ENCODE measurements at regions not wholly inside any gene's neighbourhood (a gene's known extent, or its start where the extent isn't known, plus 50 kb on each side); places are given as distances from the start of the nearest gene placed in this dataset.
A peak's percentile ranks its signal among the peaks of the same experiment; 100 is the strongest.

DNA sequence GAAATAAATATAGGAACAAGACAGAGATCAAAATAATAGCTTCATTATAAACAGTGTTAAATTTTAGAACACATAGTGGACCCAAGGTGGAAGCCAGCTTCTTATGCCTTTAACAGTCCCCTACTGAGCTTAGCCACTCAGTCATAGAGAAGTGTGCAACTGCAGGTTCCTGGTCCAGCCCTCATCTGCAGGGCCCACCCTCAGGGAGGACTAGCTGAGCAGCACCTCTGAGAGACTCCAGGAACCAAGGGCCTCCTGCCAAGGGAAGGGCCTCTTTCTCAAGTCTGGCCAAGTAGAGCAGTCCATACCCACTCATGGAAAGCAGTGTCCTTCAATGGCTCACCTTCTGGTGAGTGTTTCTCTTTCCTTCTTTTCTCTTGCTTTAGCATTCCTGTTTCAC lies 173.7 kb upstream of the PRPS1L1 start:
- DNase-seq = no peak

GRCh38 chr7:18202315-18203045 lies 174.8 kb upstream of the PRPS1L1 start:
- DNase-seq = no peak

GRCh38 chr7:18206331-18206730 lies 178.7 kb upstream of the PRPS1L1 start:
- DNase-seq = no peak

DNA sequence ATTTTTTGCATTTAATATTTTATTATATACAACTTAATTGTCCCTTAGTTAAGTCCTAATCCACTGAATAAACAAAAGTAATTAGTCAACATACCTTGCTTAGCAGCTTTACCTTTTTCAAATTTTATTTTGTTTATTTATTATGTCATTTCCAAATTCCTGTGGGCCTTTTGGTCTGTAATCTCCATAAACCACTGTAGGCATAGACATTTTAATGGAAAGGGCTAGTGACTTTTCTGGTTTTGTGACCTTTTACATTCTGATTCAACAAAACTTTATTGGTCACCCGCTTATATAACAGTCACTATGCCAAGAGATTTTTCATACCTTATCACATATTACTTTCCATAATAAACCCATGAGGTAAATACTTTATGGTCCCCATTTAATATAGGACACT lies 181.3 kb upstream of the PRPS1L1 start:
- DNase-seq = no peak

DNA sequence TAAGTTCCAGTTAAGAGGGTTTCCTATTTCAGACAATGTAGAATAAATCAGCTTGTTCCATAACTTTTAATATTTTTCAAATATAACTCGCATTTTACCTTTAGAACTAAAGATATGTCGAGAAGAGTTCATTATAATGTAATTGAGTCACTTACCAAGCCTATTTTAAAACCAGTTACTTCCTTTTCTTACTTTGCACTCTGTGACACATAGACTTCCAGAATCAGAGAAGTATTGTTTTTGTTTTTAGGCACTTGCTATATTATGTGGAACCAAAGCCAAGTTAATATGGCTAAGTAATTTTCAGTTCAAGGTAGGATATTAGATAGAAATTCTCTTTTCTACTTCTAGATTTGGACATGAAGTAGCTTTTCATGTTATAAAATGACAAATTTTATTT lies 182.7 kb upstream of the PRPS1L1 start:
- DNase-seq = no peak

GRCh38 chr7:18210788-18211187 lies 183.1 kb upstream of the PRPS1L1 start:
- DNase-seq = no peak

- DNase-seq = peak; percentile 12
These were observed 184.7 kb upstream of the PRPS1L1 start for GRCh38 chr7:18212308-18212707.

DNA sequence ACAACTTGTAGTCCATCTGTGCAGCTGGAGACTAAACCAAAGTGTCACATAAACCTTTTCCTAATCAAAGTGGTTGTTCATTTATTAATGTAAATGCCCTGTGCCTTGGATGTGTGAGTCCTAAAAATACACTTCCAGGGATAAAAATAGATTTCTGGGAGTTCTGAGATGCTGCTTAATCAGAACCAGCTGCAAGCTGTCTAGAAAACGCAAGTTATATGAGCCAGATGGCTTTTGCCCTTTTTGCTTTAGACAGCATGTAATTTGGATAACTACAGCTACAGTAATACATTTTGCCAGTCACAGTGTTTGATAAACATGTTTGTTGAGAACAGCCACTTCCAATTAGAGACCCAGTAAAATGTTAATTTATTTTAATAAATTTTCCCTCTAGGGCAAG lies 185.1 kb upstream of the PRPS1L1 start:
- peak; percentile 59 for DNase-seq

DNA sequence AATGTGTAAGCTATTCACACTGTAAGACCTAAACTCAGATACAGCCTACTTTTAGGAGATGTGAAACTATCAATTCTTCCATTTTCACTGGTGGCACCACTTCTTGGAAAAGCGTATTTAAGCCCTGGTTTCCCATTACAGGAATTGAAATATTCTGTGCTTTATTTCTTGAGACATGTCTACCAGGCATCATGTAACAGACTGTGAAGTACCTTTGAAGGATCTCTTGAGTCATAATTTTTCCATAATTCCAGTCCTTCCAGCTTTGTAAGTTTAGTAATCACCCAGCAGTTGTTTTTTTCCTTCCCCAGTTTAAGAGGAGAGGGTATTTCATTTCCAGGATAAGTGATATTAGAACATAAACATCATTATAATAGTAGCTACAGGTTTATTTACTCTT lies 186.0 kb upstream of the PRPS1L1 start:
- DNase-seq = no peak

GRCh38 chr7:18216270-18216669 lies 188.6 kb upstream of the PRPS1L1 start:
- DNase-seq = no peak

DNA sequence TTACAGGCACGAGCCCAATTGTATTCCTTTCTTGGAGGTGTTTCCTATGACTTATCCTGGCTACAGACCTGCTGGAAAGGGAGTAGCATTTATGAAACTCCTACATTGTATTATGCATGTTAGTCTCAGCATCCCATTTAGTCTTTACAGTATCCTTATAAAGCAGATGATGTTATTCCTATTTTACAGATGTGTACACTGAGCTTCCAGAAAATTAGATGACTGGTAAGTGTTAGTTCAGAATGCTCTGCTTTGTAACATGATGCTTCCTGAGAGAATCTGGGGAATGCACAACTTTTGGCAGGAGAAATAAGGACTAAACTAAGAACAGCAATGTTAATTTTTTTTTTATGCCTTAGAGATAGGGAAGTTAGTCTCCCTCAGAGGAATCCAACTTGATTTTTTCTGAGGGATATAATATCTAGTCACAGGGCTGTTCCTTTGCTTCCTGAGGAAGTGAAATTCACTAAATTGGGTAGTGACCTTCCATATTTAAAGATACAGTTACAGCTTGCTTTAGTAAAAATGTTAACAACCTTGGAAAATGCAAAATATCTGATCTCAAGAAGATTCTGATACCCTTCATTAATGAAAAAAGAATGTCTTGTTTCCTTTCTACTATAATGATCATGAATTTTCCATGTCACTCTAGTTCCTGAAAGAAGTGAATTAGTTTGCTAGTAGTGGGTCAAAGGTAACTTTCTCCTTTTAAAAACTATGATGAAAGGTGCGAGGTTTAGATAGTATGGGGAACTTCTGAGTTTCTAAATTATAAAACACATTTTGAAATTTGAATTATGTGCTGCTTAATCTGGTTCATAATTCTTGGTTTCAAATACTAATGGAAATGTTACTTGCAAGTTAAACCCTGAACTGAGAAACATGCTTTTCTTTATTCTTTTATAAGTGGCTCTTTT lies 194.0 kb upstream of the PRPS1L1 start:
- DNase-seq = peak; percentile 32

DNA sequence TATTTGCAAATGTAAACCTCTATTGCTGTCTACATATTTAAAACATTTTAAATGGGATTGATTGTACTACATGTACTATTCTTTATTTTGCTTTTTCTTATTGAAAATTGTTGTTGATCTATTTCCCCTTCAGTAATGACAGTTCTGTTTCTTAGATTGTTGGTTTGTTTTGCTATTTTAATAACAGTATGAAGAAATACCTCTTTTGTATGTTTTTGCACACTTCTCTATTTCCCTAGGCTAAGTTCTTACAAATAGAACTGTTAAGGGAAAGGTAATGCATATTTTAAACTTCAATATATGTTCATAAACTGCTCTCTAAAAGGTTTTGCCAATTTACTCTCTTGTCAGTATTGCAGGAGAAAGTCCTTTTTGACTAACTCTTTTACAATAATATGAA lies 195.0 kb upstream of the PRPS1L1 start:
- DNase-seq = no peak

DNA sequence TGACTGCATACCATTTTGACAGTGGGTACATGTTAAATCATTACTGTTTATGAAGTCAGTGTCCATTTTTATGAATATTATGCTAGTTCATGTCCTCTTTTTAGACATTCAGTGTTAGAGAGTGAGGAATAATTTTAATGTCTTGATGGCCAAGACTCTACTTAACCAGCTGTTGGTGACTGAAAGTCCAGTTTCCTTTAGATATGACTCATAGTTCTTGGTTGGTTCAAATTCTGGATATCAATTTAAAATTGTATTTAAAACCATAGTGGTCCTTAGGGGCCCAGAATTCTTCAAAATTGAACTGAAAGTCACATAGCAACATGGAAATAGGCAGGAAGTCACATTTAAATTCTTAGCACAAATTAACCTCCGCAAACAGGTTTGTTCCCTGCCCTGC lies 196.5 kb upstream of the PRPS1L1 start:
- no peak for DNase-seq

- DNase-seq = no peak
These were observed 197.4 kb upstream of the PRPS1L1 start for GRCh38 chr7:18225067-18225466.

DNA sequence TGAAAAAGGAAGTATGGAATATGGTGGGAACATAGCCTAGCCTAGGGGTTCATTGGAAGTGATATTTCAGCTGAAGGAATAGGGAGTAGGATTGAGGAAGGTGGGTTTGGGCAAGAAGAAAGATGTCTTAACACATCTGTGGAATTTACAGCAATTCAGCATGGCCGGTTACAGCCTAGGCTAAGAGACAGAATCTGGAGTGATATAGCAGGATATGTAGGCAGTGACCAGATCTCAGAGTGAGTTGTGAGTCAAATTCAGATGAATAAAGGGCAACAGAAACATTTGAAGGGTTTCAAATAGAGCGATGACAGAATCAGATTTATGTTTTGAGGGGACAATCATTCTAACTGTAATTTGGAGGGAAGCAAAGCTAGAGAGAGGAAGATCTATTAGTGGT lies 199.0 kb upstream of the PRPS1L1 start:
- no peak for DNase-seq

- no peak for DNase-seq
These were observed 201.0 kb upstream of the PRPS1L1 start for GRCh38 chr7:18228686-18229085.

DNA sequence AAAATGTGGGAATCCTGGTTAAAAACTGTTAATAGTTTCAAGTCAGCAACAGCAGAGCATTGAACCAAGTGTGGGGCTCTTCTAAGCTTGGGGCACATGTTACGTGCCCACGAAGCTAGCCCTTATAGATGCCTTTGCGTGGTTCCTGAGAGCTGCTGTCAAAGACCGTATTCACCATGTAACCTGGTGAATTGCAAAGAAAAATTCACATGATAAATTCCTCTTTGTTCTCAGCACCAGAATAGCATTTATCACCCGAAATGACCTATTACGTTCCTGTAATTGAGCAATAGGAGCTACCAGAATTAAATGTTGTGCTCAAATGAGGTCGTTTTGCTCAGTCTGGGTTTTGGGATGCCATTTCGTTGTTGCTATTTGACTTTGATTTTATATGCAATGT lies 202.6 kb upstream of the PRPS1L1 start:
- no peak for DNase-seq

DNA sequence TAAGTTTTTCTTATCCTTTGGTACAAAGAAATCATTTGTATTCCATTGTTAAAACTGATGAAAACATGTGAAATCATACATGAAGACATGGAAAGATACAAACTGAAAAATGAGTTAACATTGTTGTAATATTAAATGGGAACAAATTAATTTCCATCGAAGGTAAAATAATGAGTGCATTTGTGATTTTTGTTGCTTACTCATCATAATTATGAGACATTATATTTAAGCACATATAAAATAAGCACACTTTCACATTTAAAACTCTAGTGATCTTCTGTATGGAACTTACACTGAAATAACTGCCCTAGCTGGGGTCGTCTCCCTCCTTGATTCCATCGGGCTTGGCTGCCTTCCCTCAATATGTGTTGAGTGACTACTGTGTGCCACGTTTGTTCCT lies 204.2 kb upstream of the PRPS1L1 start:
- DNase-seq = no peak

GRCh38 chr7:18234519-18234918 lies 206.9 kb upstream of the PRPS1L1 start:
- DNase-seq = no peak

GRCh38 chr7:18235819-18236218 lies 208.2 kb upstream of the PRPS1L1 start:
- DNase-seq = no peak

GRCh38 chr7:18239212-18239611 lies 211.6 kb upstream of the PRPS1L1 start:
- no peak for DNase-seq

DNA sequence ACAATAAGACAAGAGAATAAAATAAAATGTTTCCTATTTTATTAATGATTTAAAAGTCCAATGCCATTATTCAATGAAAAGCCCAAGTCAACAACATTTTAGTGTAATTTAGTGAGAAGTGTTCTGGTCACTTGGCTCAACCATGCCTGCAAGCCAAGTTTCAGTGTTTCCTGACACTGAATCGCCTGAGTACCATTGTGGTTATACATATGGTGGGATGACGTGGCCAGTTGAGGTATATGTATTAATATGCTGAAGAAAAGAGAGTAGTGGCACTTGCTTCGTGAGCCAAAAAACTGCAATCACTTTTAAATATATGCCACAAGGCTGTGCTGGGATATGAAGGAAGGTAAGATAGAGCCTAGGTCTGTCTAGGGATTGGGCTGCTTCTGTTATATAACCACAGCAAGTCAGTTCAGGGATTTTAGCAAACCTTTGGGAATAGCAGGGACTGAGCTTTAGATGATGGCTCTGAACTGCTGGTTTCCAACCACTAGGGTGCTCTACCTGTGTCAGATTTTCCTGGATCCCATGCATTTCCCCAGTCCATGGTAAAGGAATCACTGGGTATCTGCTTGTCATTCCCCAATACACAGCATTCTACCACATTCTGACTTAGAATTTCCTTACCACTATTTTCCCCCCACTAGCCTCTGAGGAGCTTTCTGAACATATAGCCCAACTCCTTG lies 214.0 kb upstream of the PRPS1L1 start:
- DNase-seq = no peak

GRCh38 chr7:18243731-18244130 lies 216.1 kb upstream of the PRPS1L1 start:
- no peak for DNase-seq
